UCSD-AML1 (cell line): ENCODE measurements at regions not wholly inside any gene's neighbourhood (a gene's known extent, or its start where the extent isn't known, plus 50 kb on each side); places are given as distances from the start of the nearest gene placed in this dataset.

Source experiments
- DNase-seq: peaks from one replicate; lab custom pipeline; 2025; ENCODE audit not compliant: unreplicated experiment; lab: John Stamatoyannopoulos, UW

- no peak for DNase-seq
Observed at GRCh38 chr2:150983314-150983897, 278.3 kb downstream of the RBM43 start.

- DNase-seq = no peak
Observed at GRCh38 chr2:150981826-150982225, 279.8 kb downstream of the RBM43 start.

- no peak for DNase-seq
Observed at GRCh38 chr2:150978053-150978452, 283.6 kb downstream of the RBM43 start.

- no peak for DNase-seq
Observed at GRCh38 chr2:150977296-150977695, 284.4 kb downstream of the RBM43 start.

GRCh38 chr2:150976604-150977003, 285.1 kb downstream of the RBM43 start:
- no peak for DNase-seq

- no peak for DNase-seq
Observed at GRCh38 chr2:150974864-150975263, 286.8 kb downstream of the RBM43 start.

- DNase-seq = no peak
Observed at GRCh38 chr2:150974234-150974633, 287.4 kb downstream of the RBM43 start.

GRCh38 chr2:150971910-150972309, 289.8 kb downstream of the RBM43 start:
- DNase-seq = no peak

GRCh38 chr2:150963336-150963735, 298.3 kb downstream of the RBM43 start:
- DNase-seq = no peak

- DNase-seq = no peak
Observed at GRCh38 chr2:150955231-150955630, 306.4 kb downstream of the RBM43 start.

- no peak for DNase-seq
Observed at GRCh38 chr2:150946831-150947230, 314.8 kb downstream of the RBM43 start.

GRCh38 chr2:150944315-150944714, 317.3 kb downstream of the RBM43 start:
- DNase-seq = no peak

GRCh38 chr2:150939087-150939486, 322.6 kb downstream of the RBM43 start:
- DNase-seq = no peak

- DNase-seq = no peak
Observed at GRCh38 chr2:150938527-150938926, 323.1 kb downstream of the RBM43 start.

GRCh38 chr2:150937030-150937429, 324.6 kb downstream of the RBM43 start:
- DNase-seq = no peak

GRCh38 chr2:150931451-150931850, 330.2 kb downstream of the RBM43 start:
- no peak for DNase-seq

- no peak for DNase-seq
Observed at GRCh38 chr2:150925611-150926010, 336.1 kb downstream of the RBM43 start.

- no peak for DNase-seq
Observed at GRCh38 chr2:150924878-150925277, 336.8 kb downstream of the RBM43 start.

- DNase-seq = no peak
Observed at GRCh38 chr2:150919901-150920300, 341.8 kb downstream of the RBM43 start.

- DNase-seq = no peak
Observed at GRCh38 chr2:150917961-150918713, 343.5 kb downstream of the RBM43 start.

- DNase-seq = no peak
Observed at GRCh38 chr2:150916467-150917396, 344.9 kb downstream of the RBM43 start.
